MM.1S (cell line): ENCODE measurements at regions not wholly inside any gene's neighbourhood (a gene's known extent, or its start where the extent isn't known, plus 50 kb on each side); places are given as distances from the start of the nearest gene placed in this dataset.

Experiments
- DNase-seq: peaks from one replicate; pipeline ENCODE4 v3.0.0-alpha.2; 2015
- H2AFZ ChIP-seq: fragments of 300-600 bp; sonication (generic); 2 replicates; pipeline ENCODE4 v1.6.0; 2016; ENCODE audit warnings: antibody characterized with exemption, low read length
- H3F3A ChIP-seq: fragments of 300-600 bp; sonication (generic); 2 replicates; pipeline ENCODE4 v1.6.1; 2016; ENCODE audit warnings: mild to moderate bottlenecking, antibody characterized with exemption, low read length, moderate library complexity, mixed read lengths; ENCODE audit not compliant: insufficient read depth
- H3K27ac ChIP-seq: fragments of 300-600 bp; sonication (generic); 2 replicates; pipeline ENCODE4 v1.5.1; 2016; ENCODE audit warnings: mild to moderate bottlenecking, low read length
- H3K27me3 ChIP-seq: fragments of 300-600 bp; sonication (generic); replicated peaks from 2 replicates; pipeline ENCODE4 v1.6.0; 2016; ENCODE audit warnings: low read length; ENCODE audit not compliant: insufficient read depth
- H3K36me3 ChIP-seq: fragments of 300-600 bp; sonication (generic); replicated peaks from 2 replicates; pipeline ENCODE4 v1.6.1; 2016; ENCODE audit warnings: mild to moderate bottlenecking, low read length, mixed read lengths; ENCODE audit not compliant: insufficient read depth
- H3K4me1 ChIP-seq: fragments of 300-600 bp; sonication (generic); 2 replicates; pipeline ENCODE4 v1.6.1; 2016; ENCODE audit warnings: low read length, mixed read lengths
- H3K4me2 ChIP-seq: fragments of 300-600 bp; sonication (generic); 2 replicates; pipeline ENCODE4 v1.6.0; 2016; ENCODE audit warnings: low read depth, low read length
- H3K4me3 ChIP-seq: fragments of 300-600 bp; sonication (generic); 2 replicates; pipeline ENCODE4 v1.5.1; 2016; ENCODE audit warnings: low read length, mixed read lengths
- H3K79me2 ChIP-seq: fragments of 300-600 bp; sonication (generic); 2 replicates; pipeline ENCODE4 v1.6.1; 2016; ENCODE audit warnings: mixed run types, low read length, mixed read lengths
- H3K9ac ChIP-seq: fragments of 300-600 bp; sonication (generic); 2 replicates; pipeline ENCODE4 v1.6.1; 2016; ENCODE audit warnings: low read length, mixed read lengths
- H3K9me2 ChIP-seq: fragments of 300-600 bp; sonication (generic); replicated peaks from 2 replicates; pipeline ENCODE4 v1.6.1; 2016; ENCODE audit warnings: mild to moderate bottlenecking, low read length, mixed read lengths; ENCODE audit not compliant: insufficient read depth
- H3K9me3 ChIP-seq: fragments of 300-600 bp; sonication (generic); replicated peaks from 2 replicates; pipeline ENCODE4 v1.6.1; 2016; ENCODE audit warnings: mild to moderate bottlenecking, low read length, mixed read lengths; ENCODE audit not compliant: insufficient read depth
- H4K20me1 ChIP-seq: fragments of 300-600 bp; sonication (generic); 2 replicates; pipeline ENCODE4 v1.6.1; 2016; ENCODE audit warnings: mild to moderate bottlenecking, low read length, moderate library complexity, mixed read lengths; ENCODE audit not compliant: insufficient read depth
- EZH2 ChIP-seq: fragments of 300-600 bp; sonication (generic); optimal IDR thresholded peaks from 2 replicates; pipeline ENCODE3; 2017; ENCODE audit warnings: low read depth, mild to moderate bottlenecking, antibody characterized with exemption, low read length, mixed read lengths
- EZH2phosphoT487 ChIP-seq: fragments of 300-600 bp; sonication (generic); IDR thresholded peaks from 2 replicates; pipeline ENCODE4 v1.6.1; 2018; ENCODE audit warnings: antibody characterized with exemption, low read length
- TF ChIP-seq, protein P1 (sequence below): fragments of 300-600 bp; sonication (generic); IDR thresholded peaks from 2 replicates; pipeline ENCODE4 v1.5.1; 2016; ENCODE audit warnings: antibody characterized with exemption, low read length, mixed read lengths

- H3K4me2 ChIP-seq, result no peak overlapping the region
Observed at GRCh38 chr10:58894929-58895328, 281.5 kb upstream of the PHYHIPL start.

DNA sequence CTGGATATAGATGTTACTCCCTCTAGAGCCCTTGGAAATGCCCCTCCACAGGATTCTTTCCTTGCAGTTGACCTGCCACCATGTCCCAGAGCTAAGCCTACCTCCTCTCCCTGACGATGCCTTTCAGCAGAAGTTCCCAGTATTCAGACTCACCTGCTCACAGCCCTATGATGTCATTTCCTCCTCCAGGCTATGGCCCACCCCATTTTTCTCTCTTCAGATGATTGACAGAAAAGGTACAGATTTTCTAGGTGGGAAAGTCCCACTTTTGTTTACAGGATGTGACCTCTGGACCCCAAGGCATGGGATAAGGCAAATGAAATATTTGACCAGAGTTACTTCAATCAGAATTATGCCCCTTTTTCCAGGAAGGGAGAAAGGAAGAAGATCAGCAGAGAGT is 280.2 kb upstream of the PHYHIPL start:
- H3K36me3 ChIP-seq, result no peaks in the 10 kb centered on the region

More at GRCh38 chr10:58894929-58895328, 281.5 kb upstream of the PHYHIPL start:
- no peaks in the 10 kb centered on the region for H3K9me2 ChIP-seq
- H3K9ac ChIP-seq, result no peak overlapping the region
- DNase-seq, result no peak
- no peaks in the 10 kb centered on the region for H3F3A ChIP-seq
- H4K20me1 ChIP-seq, result no peaks in the 10 kb centered on the region
- H2AFZ ChIP-seq, result no peak overlapping the region
- no peaks in the 10 kb centered on the region for H3K9me3 ChIP-seq
- H3K36me3 ChIP-seq, result no peaks in the 10 kb centered on the region
- TF ChIP-seq EZH2phosphoT487 (no peak), EZH2 (no peak)
- TF ChIP-seq, protein P1, sequence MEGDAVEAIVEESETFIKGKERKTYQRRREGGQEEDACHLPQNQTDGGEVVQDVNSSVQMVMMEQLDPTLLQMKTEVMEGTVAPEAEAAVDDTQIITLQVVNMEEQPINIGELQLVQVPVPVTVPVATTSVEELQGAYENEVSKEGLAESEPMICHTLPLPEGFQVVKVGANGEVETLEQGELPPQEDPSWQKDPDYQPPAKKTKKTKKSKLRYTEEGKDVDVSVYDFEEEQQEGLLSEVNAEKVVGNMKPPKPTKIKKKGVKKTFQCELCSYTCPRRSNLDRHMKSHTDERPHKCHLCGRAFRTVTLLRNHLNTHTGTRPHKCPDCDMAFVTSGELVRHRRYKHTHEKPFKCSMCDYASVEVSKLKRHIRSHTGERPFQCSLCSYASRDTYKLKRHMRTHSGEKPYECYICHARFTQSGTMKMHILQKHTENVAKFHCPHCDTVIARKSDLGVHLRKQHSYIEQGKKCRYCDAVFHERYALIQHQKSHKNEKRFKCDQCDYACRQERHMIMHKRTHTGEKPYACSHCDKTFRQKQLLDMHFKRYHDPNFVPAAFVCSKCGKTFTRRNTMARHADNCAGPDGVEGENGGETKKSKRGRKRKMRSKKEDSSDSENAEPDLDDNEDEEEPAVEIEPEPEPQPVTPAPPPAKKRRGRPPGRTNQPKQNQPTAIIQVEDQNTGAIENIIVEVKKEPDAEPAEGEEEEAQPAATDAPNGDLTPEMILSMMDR, result no peak
- no peaks in the 10 kb centered on the region for H3K79me2 ChIP-seq
- H3K4me3 ChIP-seq, result no peak overlapping the region
- H3K27me3 ChIP-seq, result no peaks in the 10 kb centered on the region
- H3K4me1 ChIP-seq, result no peaks in the 10 kb centered on the region
- no peak overlapping the region for H3K27ac ChIP-seq

DNA sequence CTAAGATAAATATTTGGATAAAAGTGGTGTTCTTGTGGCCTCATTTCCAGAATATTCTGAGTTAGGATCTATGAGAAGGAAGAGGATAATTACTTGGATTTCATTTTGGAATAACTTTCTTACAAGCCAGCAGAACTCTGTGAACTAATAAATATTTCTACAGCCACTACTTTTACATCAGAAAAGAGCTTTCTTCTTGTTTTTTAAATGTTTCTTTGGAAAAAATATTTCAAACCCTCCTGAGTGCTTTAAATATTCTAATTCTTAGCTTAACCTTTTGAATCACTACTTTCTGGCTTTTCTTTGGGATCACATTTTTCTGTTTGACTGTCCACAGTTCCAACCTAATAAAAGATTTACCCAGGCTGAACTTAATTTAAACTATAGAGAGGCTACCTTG is 279.2 kb upstream of the PHYHIPL start:
- Histone ChIP-seq H3K4me3 (no peak overlapping the region), H3K36me3 (no peaks in the 10 kb centered on the region), H4K20me1 (no peaks in the 10 kb centered on the region), H3K27ac (no peak overlapping the region), H3K4me1 (no peaks in the 10 kb centered on the region), H3K79me2 (no peaks in the 10 kb centered on the region), H3K27me3 (no peaks in the 10 kb centered on the region), H3K9me2 (no peaks in the 10 kb centered on the region), H3F3A (no peaks in the 10 kb centered on the region), H3K4me2 (no peak overlapping the region), H3K9me3 (no peaks in the 10 kb centered on the region), H2AFZ (no peak overlapping the region), H3K9ac (no peak overlapping the region)
- TF ChIP-seq EZH2, result no peak
- TF ChIP-seq, protein P1, result no peak
- TF ChIP-seq EZH2phosphoT487, result no peak
- DNase-seq, result no peak

More for the DNA sequence above, 280.2 kb upstream of the PHYHIPL start:
- Histone ChIP-seq H3K9me2 (no peaks in the 10 kb centered on the region), H3K27ac (no peak overlapping the region), H3K4me1 (no peaks in the 10 kb centered on the region), H3K27me3 (no peaks in the 10 kb centered on the region), H4K20me1 (no peaks in the 10 kb centered on the region), H3K9ac (no peak overlapping the region), H2AFZ (no peak overlapping the region), H3K79me2 (no peaks in the 10 kb centered on the region), H3F3A (no peaks in the 10 kb centered on the region), H3K9me3 (no peaks in the 10 kb centered on the region), H3K4me3 (no peak overlapping the region), H3K4me2 (no peak overlapping the region)
- DNase-seq, result no peak
- TF ChIP-seq EZH2phosphoT487 (no peak), EZH2 (no peak)
- TF ChIP-seq, protein P1, result no peak

DNA sequence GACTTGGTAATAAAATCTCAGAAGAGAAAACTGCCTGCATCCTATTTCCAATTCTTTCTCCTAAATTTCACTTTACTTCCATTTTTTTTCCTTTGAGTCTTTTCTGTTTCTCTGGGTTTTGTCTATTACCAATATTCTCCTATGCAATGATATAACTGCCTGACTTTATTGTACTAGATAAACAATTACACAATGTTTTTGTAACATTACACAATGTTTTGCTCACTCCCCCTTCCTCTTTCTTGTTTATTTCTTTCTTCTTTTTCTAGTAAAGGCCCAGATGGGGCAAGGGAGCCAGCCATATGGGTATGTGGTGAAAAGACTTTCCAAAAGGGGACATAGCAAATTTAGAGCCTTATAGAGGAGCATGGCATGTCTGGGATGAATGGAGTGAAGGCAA is 278.7 kb upstream of the PHYHIPL start:
- Histone ChIP-seq H3K79me2 (no peaks in the 10 kb centered on the region), H3K36me3 (no peaks in the 10 kb centered on the region), H3K27me3 (no peaks in the 10 kb centered on the region), H3K27ac (no peak overlapping the region), H3K9me2 (no peaks in the 10 kb centered on the region), H3K4me1 (no peaks in the 10 kb centered on the region), H3K4me2 (no peak overlapping the region), H3K4me3 (no peak overlapping the region), H3K9me3 (no peaks in the 10 kb centered on the region), H3K9ac (no peak overlapping the region), H4K20me1 (no peaks in the 10 kb centered on the region), H3F3A (no peaks in the 10 kb centered on the region), H2AFZ (no peak overlapping the region)
- TF ChIP-seq EZH2 (no peak), EZH2phosphoT487 (no peak)
- TF ChIP-seq, protein P1, result no peak
- no peak for DNase-seq
